SH-SY5Y (cell line): ENCODE measurements at regions not wholly inside any gene's neighbourhood (a gene's known extent, or its start where the extent isn't known, plus 50 kb on each side); places are given as distances from the start of the nearest gene placed in this dataset.

ENCODE experiments used
- GATA2 ChIP-seq: IDR thresholded peaks from 2 replicates; pipeline ENCODE4 v1.6.1; 2011; ENCODE audit warnings: mild to moderate bottlenecking, low read depth, low read length
- GATA3 ChIP-seq: IDR thresholded peaks from 2 replicates; pipeline ENCODE4 v1.6.1; 2011; ENCODE audit warnings: low read depth, mild to moderate bottlenecking, low read length, moderate library complexity

DNA sequence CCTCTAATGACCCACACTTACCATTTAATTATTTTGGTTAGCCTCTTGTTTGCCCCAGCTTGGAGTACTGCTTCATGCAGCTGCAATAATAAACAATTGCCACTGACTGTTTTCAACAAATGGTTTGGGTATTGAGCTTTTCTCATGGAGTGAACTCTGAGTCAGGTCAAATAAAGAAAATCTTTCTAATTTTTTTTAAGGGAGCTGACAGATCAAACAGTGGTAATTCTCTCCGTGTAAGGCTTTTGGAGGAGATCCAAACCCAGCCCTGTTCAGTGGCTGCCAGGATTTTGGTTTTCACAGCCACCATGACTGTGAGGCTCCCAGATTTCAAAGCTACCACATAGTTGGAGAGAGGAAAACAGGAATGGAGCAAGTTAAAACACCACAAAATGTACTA, 110.7 kb upstream of the EFNA5 start:
- TF ChIP-seq GATA2, result no peak
- no peak for TF ChIP-seq GATA3

DNA sequence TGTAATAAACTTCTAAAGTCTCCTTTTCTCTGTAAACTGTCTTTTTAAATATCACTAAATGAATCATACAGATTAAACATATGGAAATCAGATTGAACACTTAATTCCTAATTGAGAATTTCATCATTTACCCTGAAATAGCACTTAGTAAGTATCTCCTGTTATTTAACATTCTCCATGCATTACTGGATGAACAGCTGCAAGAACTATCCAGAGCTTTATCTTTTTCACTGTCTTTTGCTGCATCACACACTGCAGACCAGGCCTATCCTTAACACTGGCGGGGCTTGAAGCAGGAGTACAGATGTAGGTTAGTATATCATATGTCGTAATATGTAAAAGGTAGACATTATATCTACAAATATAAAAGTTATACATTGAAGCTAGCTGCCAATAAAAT, 108.7 kb upstream of the EFNA5 start:
- TF ChIP-seq GATA3 (no peak), GATA2 (no peak)

DNA sequence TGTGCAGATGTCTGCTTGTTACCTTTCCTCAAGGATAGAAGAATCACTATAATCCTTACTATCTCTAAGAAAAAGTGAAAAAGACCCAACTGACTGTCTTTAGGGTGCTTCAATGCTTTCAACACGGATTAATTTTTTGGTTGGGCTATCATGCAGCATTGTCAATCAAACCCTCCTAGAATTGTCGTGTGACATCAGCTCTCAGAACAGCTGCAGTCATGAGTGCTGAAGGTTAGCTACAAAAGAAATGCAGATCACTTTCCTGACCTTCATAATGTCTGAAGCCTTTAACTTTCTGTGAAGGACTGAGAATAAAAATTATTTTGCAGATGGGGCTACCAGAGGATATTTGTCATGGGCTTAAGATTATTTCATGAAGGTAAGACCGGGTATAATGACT, 107.9 kb upstream of the EFNA5 start:
- TF ChIP-seq GATA2 (no peak), GATA3 (no peak)

DNA sequence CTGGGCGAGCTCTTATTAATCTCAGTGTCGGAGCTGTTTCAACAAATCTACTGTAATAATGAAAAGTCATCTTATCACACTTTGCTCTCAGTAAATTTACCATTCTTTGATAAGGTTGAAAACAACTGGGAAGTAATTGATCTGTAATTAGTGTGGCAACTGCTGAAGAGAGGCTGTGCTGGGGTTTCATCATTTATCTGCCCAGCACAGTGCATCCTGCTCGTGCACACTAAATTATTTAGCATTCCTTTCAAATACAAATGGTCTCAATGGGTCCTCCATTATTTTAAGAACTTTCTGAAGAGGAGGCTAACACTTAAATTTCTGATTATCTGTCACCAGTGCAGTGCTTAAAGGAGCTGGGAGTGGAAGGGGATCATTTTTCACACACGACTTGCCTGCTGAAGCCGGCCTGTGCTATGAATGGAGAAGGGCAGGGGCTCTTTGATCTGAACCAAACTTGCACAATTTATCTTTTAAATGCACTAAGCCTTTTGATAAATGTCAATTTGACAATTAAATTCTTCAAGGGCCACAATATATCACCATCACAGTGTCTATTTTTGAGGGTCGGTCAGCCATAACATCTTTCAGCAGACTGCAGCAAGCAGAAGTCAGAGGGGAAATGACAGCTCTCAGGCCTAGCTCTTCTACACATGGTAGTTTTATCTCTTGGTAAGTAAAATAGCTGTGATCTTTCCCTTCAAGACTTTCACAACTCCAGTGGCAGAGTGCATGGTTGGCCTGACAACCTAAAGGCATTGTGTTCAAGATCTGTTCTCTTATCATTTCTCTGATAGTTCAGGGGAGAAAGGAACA, 106.4 kb upstream of the EFNA5 start:
- TF ChIP-seq GATA3 (no peak), GATA2 (no peak)

DNA sequence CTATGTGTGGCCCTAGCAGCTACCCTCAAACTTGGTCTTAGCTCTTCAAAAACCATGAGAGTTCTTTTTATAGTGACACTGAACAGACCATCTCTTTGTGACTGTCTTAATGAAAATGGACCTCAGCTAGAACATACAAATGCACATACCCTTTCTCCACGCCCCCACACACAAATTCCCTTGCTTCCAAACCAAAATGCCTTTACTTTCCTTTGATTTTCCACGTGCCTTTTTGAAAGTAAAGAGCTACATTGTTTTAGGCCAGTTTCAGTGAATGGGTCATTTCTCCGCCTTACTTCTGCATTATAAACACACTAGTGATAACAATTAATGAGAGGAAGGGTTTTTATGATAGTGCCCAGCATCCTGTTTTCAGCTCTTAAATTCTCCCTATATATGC, 105.8 kb upstream of the EFNA5 start:
- no peak for TF ChIP-seq GATA3
- TF ChIP-seq GATA2, result no peak

DNA sequence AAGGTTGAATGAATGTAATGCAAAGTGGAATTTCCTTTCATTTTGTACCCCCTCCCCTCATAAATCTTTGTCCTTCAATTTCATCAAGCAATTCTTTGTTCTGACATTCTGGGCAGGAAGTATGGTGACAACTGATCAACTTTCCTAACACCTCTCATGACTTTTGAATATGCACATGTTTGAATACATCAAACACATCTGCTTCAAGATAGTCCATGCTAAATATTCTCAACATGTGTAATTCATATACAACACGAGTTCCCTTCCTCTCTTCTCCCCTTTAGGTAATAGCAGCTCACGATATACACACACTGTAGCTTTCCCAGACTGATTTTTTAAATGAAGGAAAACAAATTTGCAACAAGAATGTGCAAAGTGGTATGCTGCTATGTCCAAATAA, 103.6 kb upstream of the EFNA5 start:
- no peak for TF ChIP-seq GATA3
- TF ChIP-seq GATA2, result no peak

DNA sequence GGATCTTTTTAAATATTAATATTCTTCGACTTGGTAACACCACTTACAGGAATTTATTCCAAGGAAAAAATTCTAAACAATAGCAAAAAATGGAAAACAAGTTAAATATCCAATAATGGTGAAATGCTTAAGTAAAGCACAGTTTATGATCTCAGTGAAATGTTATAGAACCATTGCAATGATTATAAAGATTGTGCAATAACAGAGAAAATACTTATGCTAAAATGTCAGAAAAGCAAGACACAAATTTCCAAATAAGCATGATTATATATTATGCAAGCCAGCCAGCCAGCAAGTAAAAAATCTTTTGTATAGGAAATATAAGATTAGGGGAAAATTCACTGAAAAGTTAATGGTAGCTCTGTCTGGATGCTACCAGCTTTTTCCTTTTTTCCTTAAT, 102.7 kb upstream of the EFNA5 start:
- TF ChIP-seq GATA3 (no peak), GATA2 (no peak)

DNA sequence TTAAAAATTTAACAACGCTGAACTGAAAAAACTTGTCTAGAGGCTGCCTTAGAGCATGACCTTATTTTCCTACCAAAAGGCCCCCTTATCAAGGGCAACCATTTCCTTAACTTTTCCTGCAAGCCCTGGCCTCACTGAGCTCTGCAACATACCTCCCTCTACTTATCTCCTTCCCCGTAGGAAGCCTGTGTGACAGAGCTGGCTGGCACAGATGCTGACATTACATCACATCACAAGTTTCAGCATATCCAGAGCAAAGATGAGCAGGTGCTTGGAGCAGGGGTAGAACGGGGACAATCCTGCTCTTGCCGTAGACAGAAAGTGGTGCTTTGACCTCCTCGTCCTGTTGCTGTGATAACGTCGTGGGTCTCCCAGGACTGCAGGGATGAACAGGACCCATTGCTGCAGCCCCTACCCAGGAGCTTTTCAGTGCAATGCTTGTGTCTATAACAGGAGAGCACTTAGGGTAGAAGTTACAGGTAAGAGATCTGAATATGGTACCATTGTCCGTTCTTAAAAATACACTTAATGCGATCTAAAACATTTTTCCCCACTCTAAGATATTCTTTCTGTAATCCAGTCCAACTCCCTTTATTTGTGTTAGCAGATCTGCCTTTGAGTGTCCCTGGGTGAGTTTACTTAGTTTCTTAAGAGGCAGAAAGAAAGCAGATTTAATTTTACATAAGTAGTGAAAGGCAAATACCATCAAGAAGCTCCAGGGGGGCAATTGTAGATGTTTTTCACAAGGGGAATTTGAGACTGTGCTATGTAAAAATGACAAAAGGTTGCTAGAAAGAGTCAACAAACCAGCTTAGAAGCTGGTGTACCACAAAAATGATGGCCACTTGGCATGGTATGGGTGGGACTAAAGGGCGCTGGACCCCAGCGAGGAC, 101.9 kb upstream of the EFNA5 start:
- TF ChIP-seq GATA3, result no peak
- TF ChIP-seq GATA2, result no peak

DNA sequence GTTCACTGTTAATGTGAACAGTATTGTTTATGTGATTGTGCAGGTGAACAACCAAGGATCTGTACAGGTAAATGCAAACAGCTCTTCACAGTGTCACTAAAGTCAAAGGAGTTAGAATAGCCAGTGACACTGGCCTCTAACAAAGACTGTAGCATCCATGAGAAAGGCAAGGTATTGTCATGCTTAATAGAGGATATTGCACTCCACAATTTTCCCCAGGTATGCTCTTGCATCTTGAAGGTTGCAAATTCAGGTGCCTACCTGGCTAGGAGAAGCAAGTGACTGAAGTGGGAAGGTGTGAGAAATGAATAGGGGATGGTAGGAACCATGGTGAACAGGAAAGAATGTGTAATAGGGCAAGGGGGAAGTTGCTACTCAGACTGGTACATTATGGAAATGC, 101.2 kb upstream of the EFNA5 start:
- TF ChIP-seq GATA3, result no peak
- TF ChIP-seq GATA2, result no peak

DNA sequence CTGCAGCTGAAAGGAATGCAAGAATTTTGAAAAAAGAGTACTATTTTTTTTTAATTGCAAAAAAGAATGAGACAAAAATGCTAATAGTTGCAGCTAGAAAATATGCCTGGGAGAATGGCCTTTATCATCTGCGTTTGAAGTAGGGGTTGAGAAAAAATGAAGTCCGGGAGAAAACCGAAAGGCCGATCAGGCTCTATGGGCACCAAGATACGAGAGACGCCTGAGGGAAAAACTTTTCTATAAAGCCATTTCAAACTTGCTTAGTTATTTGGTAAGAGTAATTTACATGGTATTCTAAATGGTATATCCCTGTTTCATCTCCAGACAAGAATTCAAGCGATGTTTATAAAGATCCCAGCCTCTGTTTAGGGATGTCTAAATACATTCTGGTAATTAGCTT, 99.3 kb upstream of the EFNA5 start:
- TF ChIP-seq GATA3, result no peak
- TF ChIP-seq GATA2, result no peak

DNA sequence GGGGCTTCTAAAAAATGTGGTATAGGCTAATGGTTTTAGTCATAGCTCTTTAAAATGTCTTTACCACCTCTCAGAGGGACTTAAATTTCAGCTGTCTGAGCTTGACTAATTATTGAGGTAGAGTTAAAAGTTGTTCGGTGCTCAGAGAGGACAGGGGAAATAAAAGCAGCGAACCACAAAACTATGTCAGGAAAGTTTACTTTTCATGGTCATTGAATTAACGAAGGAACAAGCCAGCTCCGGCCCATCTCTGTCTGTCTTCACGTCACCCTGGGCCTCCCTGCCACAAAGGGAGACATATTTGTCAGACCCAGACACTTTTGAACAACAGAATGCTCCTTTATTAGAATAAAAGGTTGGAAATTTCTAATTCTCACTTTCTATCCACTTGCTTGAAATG, 98.8 kb upstream of the EFNA5 start:
- TF ChIP-seq GATA3, result no peak
- no peak for TF ChIP-seq GATA2

DNA sequence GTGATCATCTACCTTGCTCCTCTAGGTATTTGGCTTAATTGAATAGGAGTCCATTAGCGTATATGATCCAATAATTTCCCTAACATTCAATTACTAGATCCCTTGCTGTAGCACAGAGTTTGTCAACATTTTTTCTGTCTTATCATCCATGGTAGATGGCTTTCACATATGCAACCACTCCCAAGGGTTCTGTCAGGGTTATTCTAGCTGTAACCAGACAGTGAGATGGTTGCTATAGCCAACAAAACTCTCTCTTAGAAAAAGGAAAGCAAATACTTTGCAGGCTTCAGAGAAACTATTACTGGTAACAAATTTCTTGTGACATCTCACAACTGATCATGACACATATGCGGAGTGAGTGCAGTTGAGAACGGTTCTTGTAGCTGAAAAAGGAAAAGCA, 96.2 kb upstream of the EFNA5 start:
- TF ChIP-seq GATA2 (no peak), GATA3 (no peak)

DNA sequence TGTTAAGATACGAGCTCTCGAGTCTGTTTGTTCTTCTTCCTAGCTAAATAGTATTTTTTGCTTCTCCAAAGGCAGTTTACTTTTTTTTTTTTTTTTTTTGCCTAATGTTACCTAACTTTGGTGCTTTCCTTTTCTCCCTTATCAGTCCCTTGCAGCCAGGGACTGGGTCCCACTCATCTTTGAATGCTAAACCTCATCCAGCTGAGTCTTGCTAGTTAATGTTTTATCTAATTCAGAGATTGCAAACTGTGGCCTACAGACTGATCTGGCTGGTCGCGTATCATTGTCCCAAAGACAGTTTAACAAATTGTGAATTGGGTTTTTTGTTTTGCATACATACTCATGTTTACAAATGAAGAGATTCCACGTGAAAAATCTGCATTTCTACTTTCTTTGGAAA, 95.7 kb upstream of the EFNA5 start:
- TF ChIP-seq GATA2 (no peak), GATA3 (no peak)

DNA sequence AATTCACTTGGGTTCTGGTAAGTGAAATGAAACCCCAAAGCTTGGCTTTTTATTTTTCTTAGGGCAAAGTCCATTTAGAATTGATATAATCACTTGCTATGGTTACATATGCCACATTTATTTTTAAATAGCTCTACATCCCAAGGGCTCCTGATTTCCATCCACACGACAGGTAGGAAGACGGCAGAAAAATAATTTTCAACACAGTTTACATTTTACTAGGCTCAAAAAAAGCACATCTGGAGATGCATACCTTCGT, 95.0 kb upstream of the EFNA5 start:
- no peak for TF ChIP-seq GATA2
- no peak for TF ChIP-seq GATA3

DNA sequence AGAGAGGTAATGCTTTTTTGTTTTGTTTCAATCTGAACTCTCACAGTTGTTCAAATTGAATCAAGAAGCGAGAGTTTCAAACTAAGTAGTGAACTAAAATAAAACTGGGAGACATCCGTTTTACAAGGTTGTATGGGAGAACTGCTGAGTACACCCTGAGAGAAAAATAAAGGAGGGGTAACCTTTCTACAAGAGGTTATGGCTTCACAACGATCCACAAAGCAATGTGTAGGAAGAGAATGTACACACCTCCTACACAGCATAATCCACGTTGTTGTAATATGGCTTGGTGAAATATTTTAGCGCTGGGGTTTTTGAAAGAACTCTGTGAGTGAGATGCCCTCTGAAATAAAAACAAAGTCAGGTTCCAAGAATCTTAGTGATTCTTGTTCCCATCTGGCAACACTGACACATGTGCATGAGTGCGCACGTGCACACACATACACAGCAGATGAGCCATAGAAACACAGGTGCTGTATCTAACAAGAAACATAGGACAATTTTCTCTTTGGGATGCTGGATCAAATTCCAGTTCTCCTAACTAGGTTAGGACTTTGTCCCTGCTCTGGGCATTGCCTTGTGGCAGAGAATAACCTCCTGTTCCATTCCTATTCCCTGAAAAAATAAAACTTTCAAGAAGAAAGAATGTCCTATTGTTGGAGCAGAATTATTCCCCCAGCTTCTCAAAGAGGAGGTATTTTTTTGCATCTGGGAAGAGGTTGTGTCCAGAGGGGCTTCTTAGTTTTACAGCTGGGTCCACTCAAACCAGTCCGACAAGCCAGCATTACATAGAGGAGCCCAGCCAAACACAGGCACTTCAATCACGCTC, 94.5 kb upstream of the EFNA5 start:
- no peak for TF ChIP-seq GATA3
- TF ChIP-seq GATA2, result no peak
